SK-N-SH (cell line): ENCODE measurements at regions not wholly inside any gene's neighbourhood (a gene's known extent, or its start where the extent isn't known, plus 50 kb on each side); places are given as distances from the start of the nearest gene placed in this dataset.

ENCODE experiments used
- CTCF ChIA-PET: fragments of 300-600, 350-600 bp; formaldehyde crosslinking; extraction: SDS; loops from one replicate; lab custom pipeline; 2021; lab: Yijun Ruan, JAX
- POLR2A ChIA-PET: fragments of 350-600 bp; sonication (Branson Sonifier 250); formaldehyde crosslinking; extraction: SDS; loops from one replicate; lab custom pipeline; 2020; ENCODE audit warnings: antibody characterized with exemption, inconsistent platforms; lab: Yijun Ruan, JAX
- DNase-seq: peaks from one replicate; pipeline ENCODE4 v3.0.0; 2012
- H2AFZ ChIP-seq: fragments of 200-600 bp; sonication (generic); 2 replicates; pipeline ENCODE4 v1.8.1; 2016; ENCODE audit warnings: antibody characterized with exemption, mild to moderate bottlenecking, low read depth
- H3F3A ChIP-seq: fragments of 200-600 bp; sonication (generic); replicated peaks from 2 replicates; pipeline ENCODE3; 2016; ENCODE audit warnings: antibody characterized with exemption, mild to moderate bottlenecking; ENCODE audit not compliant: insufficient read depth
- H3K27ac ChIP-seq, 2 experiments: fragments of 200-500 bp in 1 of 2; fragments of 200-600 bp in 1 of 2; sonication (Bioruptor generic) in 1 of 2; sonication (generic), shearing (Covaris generic) in 1 of 2; 2 replicates each; pipeline versions ENCODE4 v1.5.1 to v1.6.1; 2014 to 2016; ENCODE audit warnings: low read depth in 2 of 2, inconsistent platforms in 1 of 2, low read length in 1 of 2, mild to moderate bottlenecking in 1 of 2, mixed read lengths in 1 of 2
- H3K27me3 ChIP-seq: fragments of 200-600 bp; sonication (generic), shearing (Covaris generic); 2 replicates; pipeline ENCODE4 v1.6.1; 2016; ENCODE audit warnings: mixed run types; ENCODE audit not compliant: insufficient read depth
- H3K36me3 ChIP-seq, 2 experiments: fragments of 200-500 bp in 1 of 2; fragments of 200-600 bp in 1 of 2; sonication (Bioruptor generic) in 1 of 2; sonication (generic) in 1 of 2; replicated peaks in 1 of 2; 2 replicates each; pipeline versions ENCODE3 to v1.5.1; 2014 to 2016; ENCODE audit warnings: low read length in 1 of 2, mild to moderate bottlenecking in 1 of 2; ENCODE audit not compliant: insufficient read depth in 2 of 2, control insufficient read depth in 1 of 2
- H3K4me1 ChIP-seq, 2 experiments: fragments of 200-500 bp in 1 of 2; fragments of 200-600 bp in 1 of 2; sonication (Bioruptor generic) in 1 of 2; sonication (generic), shearing (Covaris generic) in 1 of 2; 2 replicates each; pipeline versions ENCODE4 v1.5.1 to v1.6.1; 2014 to 2016; ENCODE audit warnings: low read depth in 1 of 2, low read length in 1 of 2, mixed run types in 1 of 2; ENCODE audit not compliant: insufficient read depth in 2 of 2, control insufficient read depth in 1 of 2
- H3K4me2 ChIP-seq: fragments of 200-600 bp; sonication (generic), shearing (Covaris generic); 2 replicates; pipeline ENCODE4 v1.6.1; 2017; ENCODE audit warnings: mixed run types
- H3K4me3 ChIP-seq, 2 experiments: fragments of 200-500 bp in 1 of 2; fragments of 200-600 bp in 1 of 2; sonication (Bioruptor generic) in 1 of 2; sonication (generic), shearing (Covaris generic) in 1 of 2; 2 replicates each; pipeline versions ENCODE4 v1.5.1 to v1.8.1; 2014 to 2016; ENCODE audit warnings: low read depth in 2 of 2, inconsistent platforms in 1 of 2, low read length in 1 of 2, mild to moderate bottlenecking in 1 of 2, mixed read lengths in 1 of 2, moderate library complexity in 1 of 2
- H3K79me2 ChIP-seq: fragments of 200-600 bp; sonication (generic); 2 replicates; pipeline ENCODE4 v1.8.1; 2017; ENCODE audit warnings: mild to moderate bottlenecking; ENCODE audit not compliant: insufficient read depth
- H3K9ac ChIP-seq: fragments of 200-600 bp; sonication (generic); 2 replicates; pipeline ENCODE4 v1.6.1; 2017; ENCODE audit warnings: mixed run types
- H3K9me2 ChIP-seq: fragments of 200-600 bp; sonication (generic); 2 replicates; pipeline ENCODE4 v1.6.1; 2017; ENCODE audit warnings: mixed run types
- H3K9me3 ChIP-seq: fragments of 200-600 bp; sonication (generic); 2 replicates; pipeline ENCODE4 v1.6.1; 2017; ENCODE audit warnings: mixed run types, mild to moderate bottlenecking, moderate library complexity
- H4K20me1 ChIP-seq: fragments of 200-600 bp; sonication (generic); 2 replicates; pipeline ENCODE4 v1.6.1; 2017; ENCODE audit warnings: mild to moderate bottlenecking, mixed run types; ENCODE audit not compliant: insufficient read depth
- CHD2 ChIP-seq: fragments of 150-350 bp; IDR thresholded peaks from 2 replicates; pipeline ENCODE4 v1.6.1; 2018; ENCODE audit warnings: low read length; ENCODE audit not compliant: partially characterized antibody
- ELF1 ChIP-seq: IDR thresholded peaks from 2 replicates; pipeline ENCODE4 v1.4.0; 2012
- EP300 ChIP-seq, 2 experiments: IDR thresholded peaks; 2 replicates each; pipeline versions ENCODE4 v1.4.0 to v1.6.1; 2012; ENCODE audit warnings: borderline replicate concordance in 1 of 2, low read depth in 1 of 2, low read length in 1 of 2
- EZH2phosphoT487 ChIP-seq: fragments of 200-600 bp; sonication (generic); IDR thresholded peaks from 2 replicates; pipeline ENCODE4 v1.6.1; 2017; ENCODE audit warnings: low read depth, mixed run types, mild to moderate bottlenecking, antibody characterized with exemption, moderate library complexity, borderline replicate concordance
- FOSL2 ChIP-seq: IDR thresholded peaks from 2 replicates; pipeline ENCODE4 v1.4.0; 2012; ENCODE audit warnings: low read depth, mild to moderate bottlenecking, moderate library complexity, borderline replicate concordance
- GATA2 ChIP-seq: sonication (generic); formaldehyde crosslinking; IDR thresholded peaks from 2 replicates; pipeline ENCODE4 v1.5.0; 2020; ENCODE audit warnings: mild to moderate bottlenecking, missing genetic modification reagents
- MAX ChIP-seq: IDR thresholded peaks from 2 replicates; pipeline ENCODE4 v1.4.0; 2012; ENCODE audit warnings: low read depth
- RFX5 ChIP-seq: IDR thresholded peaks from 2 replicates; pipeline ENCODE4 v1.6.1; 2012; ENCODE audit warnings: mild to moderate bottlenecking, improper control_type of control experiment, low read length
- RXRA ChIP-seq: IDR thresholded peaks from 2 replicates; pipeline ENCODE4 v1.4.0; 2012; ENCODE audit warnings: low read depth, mild to moderate bottlenecking, borderline replicate concordance
- SMC3 ChIP-seq: IDR thresholded peaks from 2 replicates; pipeline ENCODE4 v1.6.1; 2012; ENCODE audit warnings: low read depth, low read length, improper control_type of control experiment
- TCF12 ChIP-seq: IDR thresholded peaks from 2 replicates; pipeline ENCODE4 v1.4.0; 2012
- USF1 ChIP-seq: IDR thresholded peaks from 2 replicates; pipeline ENCODE4 v1.4.0; 2012; ENCODE audit warnings: low read depth, borderline replicate concordance
- YY1 ChIP-seq: IDR thresholded peaks from 2 replicates; pipeline ENCODE4 v1.4.0; 2012; ENCODE audit warnings: low read depth, mild to moderate bottlenecking
- WGBS: methylation state at CpG from one replicate; pipeline ENCODE4 v1.1.6; 2017; ENCODE audit warnings: low lambda C conversion rate; 5-methylcytosine and 5-hydroxymethylcytosine counted together
- TF ChIP-seq, protein P1 (sequence below): fragments of 200-600 bp; sonication (generic); IDR thresholded peaks from 2 replicates; pipeline ENCODE4 v1.6.1; 2017; ENCODE audit warnings: antibody characterized with exemption, mild to moderate bottlenecking, moderate library complexity
- TF ChIP-seq, protein P2 (sequence below): fragments of 150-350 bp; IDR thresholded peaks from 2 replicates; pipeline ENCODE4 v1.6.1; 2017; ENCODE audit warnings: antibody characterized with exemption, low read length, low read depth, borderline replicate concordance

DNA sequence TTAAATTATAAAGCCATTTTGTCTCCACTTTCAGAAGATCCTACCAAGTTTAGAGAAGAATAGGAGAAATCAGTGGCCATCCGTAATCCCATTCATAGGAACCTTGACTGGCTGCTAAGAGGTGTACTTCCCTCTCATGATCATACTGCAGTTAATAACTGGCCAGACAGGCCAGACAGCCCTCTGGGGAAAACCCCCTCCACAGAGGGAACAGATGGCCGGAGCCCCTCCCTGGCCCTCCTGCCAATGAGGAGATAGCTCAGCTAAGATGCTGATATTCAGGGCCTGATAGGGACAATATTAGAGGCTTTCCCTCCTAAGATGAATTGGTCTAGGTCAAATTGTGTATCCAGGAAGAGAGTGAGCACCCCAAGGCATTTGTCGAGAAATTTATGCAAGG, 200.0 kb upstream of the MAOA start:
- H3K4me1 ChIP-seq, result no peaks in the 10 kb centered on the region
- H3K79me2 ChIP-seq, result no peaks in the 10 kb centered on the region
- no peaks in the 10 kb centered on the region for H3K27me3 ChIP-seq
- no peak overlapping the region for H3K4me3 ChIP-seq
- H3K4me2 ChIP-seq, result no peak overlapping the region
- no peak overlapping the region for H2AFZ ChIP-seq
- no peak for TF ChIP-seq YY1
- no peak for TF ChIP-seq CHD2
- TF ChIP-seq MAX, result no peak
- TF ChIP-seq, protein P1, sequence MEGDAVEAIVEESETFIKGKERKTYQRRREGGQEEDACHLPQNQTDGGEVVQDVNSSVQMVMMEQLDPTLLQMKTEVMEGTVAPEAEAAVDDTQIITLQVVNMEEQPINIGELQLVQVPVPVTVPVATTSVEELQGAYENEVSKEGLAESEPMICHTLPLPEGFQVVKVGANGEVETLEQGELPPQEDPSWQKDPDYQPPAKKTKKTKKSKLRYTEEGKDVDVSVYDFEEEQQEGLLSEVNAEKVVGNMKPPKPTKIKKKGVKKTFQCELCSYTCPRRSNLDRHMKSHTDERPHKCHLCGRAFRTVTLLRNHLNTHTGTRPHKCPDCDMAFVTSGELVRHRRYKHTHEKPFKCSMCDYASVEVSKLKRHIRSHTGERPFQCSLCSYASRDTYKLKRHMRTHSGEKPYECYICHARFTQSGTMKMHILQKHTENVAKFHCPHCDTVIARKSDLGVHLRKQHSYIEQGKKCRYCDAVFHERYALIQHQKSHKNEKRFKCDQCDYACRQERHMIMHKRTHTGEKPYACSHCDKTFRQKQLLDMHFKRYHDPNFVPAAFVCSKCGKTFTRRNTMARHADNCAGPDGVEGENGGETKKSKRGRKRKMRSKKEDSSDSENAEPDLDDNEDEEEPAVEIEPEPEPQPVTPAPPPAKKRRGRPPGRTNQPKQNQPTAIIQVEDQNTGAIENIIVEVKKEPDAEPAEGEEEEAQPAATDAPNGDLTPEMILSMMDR, result no peak
- no peak for TF ChIP-seq EP300 (IDR thresholded peaks at IDR 0.05; ENCODE audit: borderline replicate concordance in 1 of 2, low read depth in 1 of 2, low read length in 1 of 2)
- TF ChIP-seq ELF1, result no peak
- TF ChIP-seq TCF12, result no peak
- no peak for TF ChIP-seq FOSL2
- no peak for TF ChIP-seq USF1
- no peak for TF ChIP-seq RXRA
- no peak for TF ChIP-seq RFX5
- TF ChIP-seq, protein P2, sequence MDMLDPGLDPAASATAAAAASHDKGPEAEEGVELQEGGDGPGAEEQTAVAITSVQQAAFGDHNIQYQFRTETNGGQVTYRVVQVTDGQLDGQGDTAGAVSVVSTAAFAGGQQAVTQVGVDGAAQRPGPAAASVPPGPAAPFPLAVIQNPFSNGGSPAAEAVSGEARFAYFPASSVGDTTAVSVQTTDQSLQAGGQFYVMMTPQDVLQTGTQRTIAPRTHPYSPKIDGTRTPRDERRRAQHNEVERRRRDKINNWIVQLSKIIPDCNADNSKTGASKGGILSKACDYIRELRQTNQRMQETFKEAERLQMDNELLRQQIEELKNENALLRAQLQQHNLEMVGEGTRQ, result no peak
- no peak for TF ChIP-seq SMC3
- TF ChIP-seq EZH2phosphoT487, result no peak
- no peak for TF ChIP-seq GATA2 (CRISPR knock-in tag)
- H4K20me1 ChIP-seq, result no peaks in the 10 kb centered on the region
- H3F3A ChIP-seq, result no peaks in the 10 kb centered on the region
- no peaks in the 10 kb centered on the region for H3K9me3 ChIP-seq
- POLR2A ChIA-PET, result no interaction called here
- no peak overlapping the region for H3K9ac ChIP-seq
- DNase-seq, result peak; percentile 28
- H3K27ac ChIP-seq, result peak overlapping the region in 1 of 2 experiments; percentile 28; a peak in 1 of 4 replicates
- no peaks in the 10 kb centered on the region for H3K36me3 ChIP-seq
- H3K9me2 ChIP-seq, result no peaks in the 10 kb centered on the region
- CTCF ChIA-PET, result no interaction called here
- WGBS, result 8% methylated on average over 3 of the region's 3 CpGs

DNA sequence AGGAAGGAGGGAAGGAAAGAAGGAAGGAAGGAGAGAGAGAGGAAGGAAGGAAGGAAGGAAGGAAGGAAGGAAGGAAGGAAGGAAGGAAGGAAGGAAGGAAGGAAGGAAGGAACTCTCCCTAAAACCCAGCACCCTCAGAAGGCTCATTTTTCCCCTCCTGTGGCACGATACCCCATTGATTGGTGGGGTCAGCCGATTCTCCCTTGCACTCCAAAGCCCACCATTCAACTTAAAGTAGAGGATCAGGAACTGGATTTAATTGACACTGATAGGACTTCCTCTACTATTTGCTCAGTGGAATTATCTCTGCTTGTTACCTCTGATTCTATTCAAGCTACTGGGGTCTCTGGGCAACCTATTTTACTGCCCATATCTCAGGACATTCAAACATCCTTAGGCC, 199.2 kb upstream of the MAOA start:
- no peak for DNase-seq
- no peak overlapping the region for H3K4me3 ChIP-seq
- no peak overlapping the region for H2AFZ ChIP-seq
- H3K4me2 ChIP-seq, result no peak overlapping the region
- CTCF ChIA-PET, result no interaction called here
- H3K79me2 ChIP-seq, result no peaks in the 10 kb centered on the region
- H3K9me3 ChIP-seq, result no peaks in the 10 kb centered on the region
- no peak for TF ChIP-seq RXRA
- H4K20me1 ChIP-seq, result no peaks in the 10 kb centered on the region
- 0% methylated on average over 2 of the region's 2 CpGs for WGBS
- POLR2A ChIA-PET, result no interaction called here
- H3K9ac ChIP-seq, result no peak overlapping the region
- no peaks in the 10 kb centered on the region for H3K36me3 ChIP-seq
- no peaks in the 10 kb centered on the region for H3K9me2 ChIP-seq
- no peak overlapping the region for H3K27ac ChIP-seq
- no peaks in the 10 kb centered on the region for H3F3A ChIP-seq
- no peaks in the 10 kb centered on the region for H3K4me1 ChIP-seq
- H3K27me3 ChIP-seq, result no peaks in the 10 kb centered on the region
